ENCODE measurements at regions not wholly inside any gene's neighbourhood (a gene's known extent, or its start where the extent isn't known, plus 50 kb on each side); places are given as distances from the start of the nearest gene placed in this dataset.

DNA sequence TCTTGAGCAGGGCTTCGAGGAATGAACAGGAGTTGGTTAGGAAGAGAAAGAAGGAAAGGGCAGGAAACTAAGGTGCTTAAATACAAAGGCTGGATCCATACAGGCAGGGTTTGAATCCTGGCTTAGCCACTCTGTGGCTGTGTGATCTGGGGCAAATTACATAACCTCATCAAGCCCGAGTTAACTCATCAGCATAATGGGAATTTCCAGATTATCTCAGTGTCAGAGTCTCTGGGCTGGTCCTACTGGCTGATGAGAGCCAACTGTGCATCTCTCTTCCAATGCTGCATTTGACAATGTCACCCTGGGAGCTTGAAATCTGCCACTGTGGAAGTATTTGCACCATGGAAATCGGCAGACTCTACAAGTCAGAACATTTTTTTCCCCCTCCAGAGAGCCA lies 83.8 kb upstream of the SLC6A6 start:
- Mint-ChIP-seq H3K27me3 (peaks cover 9% of the 10 kb centered on the region), H3K4me3 (no peak overlapping the region), H3K4me1 (ENCODE audit: unreplicated experiment) (peaks cover 29% of the 10 kb centered on the region), H3K36me3 (no peaks in the 10 kb centered on the region), H3K27ac (no peak overlapping the region), H3K9me3 (peaks cover 9% of the 10 kb centered on the region)
- DNase-seq (ENCODE audit: extremely low spot score, unreplicated experiment), result no peak
- TF ChIP-seq, protein P1, sequence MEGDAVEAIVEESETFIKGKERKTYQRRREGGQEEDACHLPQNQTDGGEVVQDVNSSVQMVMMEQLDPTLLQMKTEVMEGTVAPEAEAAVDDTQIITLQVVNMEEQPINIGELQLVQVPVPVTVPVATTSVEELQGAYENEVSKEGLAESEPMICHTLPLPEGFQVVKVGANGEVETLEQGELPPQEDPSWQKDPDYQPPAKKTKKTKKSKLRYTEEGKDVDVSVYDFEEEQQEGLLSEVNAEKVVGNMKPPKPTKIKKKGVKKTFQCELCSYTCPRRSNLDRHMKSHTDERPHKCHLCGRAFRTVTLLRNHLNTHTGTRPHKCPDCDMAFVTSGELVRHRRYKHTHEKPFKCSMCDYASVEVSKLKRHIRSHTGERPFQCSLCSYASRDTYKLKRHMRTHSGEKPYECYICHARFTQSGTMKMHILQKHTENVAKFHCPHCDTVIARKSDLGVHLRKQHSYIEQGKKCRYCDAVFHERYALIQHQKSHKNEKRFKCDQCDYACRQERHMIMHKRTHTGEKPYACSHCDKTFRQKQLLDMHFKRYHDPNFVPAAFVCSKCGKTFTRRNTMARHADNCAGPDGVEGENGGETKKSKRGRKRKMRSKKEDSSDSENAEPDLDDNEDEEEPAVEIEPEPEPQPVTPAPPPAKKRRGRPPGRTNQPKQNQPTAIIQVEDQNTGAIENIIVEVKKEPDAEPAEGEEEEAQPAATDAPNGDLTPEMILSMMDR (conservative IDR thresholded peaks at IDR 0.05), result no peak

DNA sequence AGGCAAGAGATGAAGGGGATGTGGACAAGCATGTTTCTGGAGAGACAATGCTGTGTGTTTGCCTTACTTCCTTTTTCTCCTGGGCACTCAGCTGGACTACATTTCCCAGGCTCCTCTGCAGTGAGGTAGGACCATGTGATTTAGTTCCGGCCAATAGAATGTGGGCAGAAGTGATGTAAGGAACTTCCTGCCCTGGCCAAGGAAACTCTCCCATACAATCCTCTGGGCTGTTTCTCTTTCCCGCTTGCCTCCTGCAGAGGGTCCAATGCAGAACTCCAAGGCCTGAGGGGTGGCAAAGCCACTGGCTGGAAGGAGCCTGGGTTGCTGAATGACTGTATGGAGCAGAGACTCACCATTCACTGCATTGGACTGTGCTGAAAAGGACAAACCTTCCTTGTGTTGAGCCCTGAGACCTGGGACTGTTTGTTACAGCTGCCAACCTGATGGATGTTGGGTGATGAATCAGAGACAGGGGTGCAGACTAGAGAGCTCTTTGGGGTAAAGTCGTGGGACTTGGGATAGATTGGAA lies 82.7 kb upstream of the SLC6A6 start:
- no peak for DNase-seq (ENCODE audit: extremely low spot score, unreplicated experiment)
- peak overlapping the region; percentile 76 for H3K4me3 Mint-ChIP-seq

DNA sequence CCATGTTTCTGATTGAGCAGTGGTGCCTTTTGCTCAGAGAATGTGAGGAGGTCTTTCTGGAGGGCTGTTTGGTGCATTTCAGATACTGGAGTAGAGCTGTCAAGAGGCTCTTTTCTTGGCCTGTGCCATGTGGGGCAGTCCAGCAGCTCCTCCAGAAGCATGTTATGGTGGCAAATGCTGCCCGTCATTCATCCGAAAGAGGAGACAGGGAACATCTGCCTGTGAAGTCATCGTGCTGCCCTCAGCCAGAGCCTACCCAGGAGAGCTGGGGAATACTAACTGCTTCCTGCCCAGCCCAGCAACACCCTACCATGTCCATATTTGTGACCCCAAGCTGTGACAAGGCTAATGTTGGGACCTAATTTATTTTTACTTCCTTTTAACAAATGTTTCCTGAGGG lies 82.2 kb upstream of the SLC6A6 start:
- DNase-seq (ENCODE audit: extremely low spot score, unreplicated experiment), result no peak
- peak overlapping the region; percentile 70 for H3K27ac Mint-ChIP-seq
- H3K9me3 Mint-ChIP-seq, result peaks cover 9% of the 10 kb centered on the region
- H3K4me1 Mint-ChIP-seq (ENCODE audit: unreplicated experiment), result peaks cover 35% of the 10 kb centered on the region
- peaks cover 4% of the 10 kb centered on the region for H3K27me3 Mint-ChIP-seq
- TF ChIP-seq, protein P1 (conservative IDR thresholded peaks at IDR 0.05), result no peak
- no peaks in the 10 kb centered on the region for H3K36me3 Mint-ChIP-seq
- peak overlapping the region; percentile 76 for H3K4me3 Mint-ChIP-seq

More for the DNA sequence above, 82.7 kb upstream of the SLC6A6 start:
- Mint-ChIP-seq H3K9me3 (peaks cover 9% of the 10 kb centered on the region), H3K27me3 (peaks cover 4% of the 10 kb centered on the region), H3K4me1 (ENCODE audit: unreplicated experiment) (peaks cover 31% of the 10 kb centered on the region), H3K36me3 (no peaks in the 10 kb centered on the region), H3K27ac (peak overlapping the region; percentile 70)
- TF ChIP-seq, protein P1 (conservative IDR thresholded peaks at IDR 0.05), result no peak

DNA sequence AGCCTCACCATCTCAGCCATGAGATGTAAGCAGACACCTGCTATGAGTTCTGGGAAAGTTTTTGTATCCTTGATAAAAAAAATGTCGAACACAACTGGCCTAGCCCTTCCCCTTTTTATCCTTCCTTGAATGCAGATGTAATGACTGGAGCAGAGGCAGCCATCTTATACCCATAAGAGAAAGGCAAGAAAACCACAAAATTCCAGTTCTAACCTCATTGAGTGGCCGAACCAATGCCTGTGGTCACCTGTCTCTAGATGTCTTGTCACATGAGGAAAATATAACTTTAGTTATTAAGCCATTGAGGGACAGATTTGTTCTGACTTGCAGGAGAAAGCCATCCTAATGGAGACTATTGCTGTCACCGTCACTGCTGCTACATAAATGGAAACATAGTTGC lies 80.4 kb upstream of the SLC6A6 start:
- Mint-ChIP-seq H3K36me3 (no peaks in the 10 kb centered on the region), H3K27me3 (no peaks in the 10 kb centered on the region), H3K4me3 (no peak overlapping the region), H3K27ac (no peak overlapping the region), H3K4me1 (ENCODE audit: unreplicated experiment) (peaks cover 38% of the 10 kb centered on the region), H3K9me3 (peaks cover 9% of the 10 kb centered on the region)
- DNase-seq (ENCODE audit: extremely low spot score, unreplicated experiment), result no peak
- TF ChIP-seq, protein P1 (conservative IDR thresholded peaks at IDR 0.05), result no peak

DNA sequence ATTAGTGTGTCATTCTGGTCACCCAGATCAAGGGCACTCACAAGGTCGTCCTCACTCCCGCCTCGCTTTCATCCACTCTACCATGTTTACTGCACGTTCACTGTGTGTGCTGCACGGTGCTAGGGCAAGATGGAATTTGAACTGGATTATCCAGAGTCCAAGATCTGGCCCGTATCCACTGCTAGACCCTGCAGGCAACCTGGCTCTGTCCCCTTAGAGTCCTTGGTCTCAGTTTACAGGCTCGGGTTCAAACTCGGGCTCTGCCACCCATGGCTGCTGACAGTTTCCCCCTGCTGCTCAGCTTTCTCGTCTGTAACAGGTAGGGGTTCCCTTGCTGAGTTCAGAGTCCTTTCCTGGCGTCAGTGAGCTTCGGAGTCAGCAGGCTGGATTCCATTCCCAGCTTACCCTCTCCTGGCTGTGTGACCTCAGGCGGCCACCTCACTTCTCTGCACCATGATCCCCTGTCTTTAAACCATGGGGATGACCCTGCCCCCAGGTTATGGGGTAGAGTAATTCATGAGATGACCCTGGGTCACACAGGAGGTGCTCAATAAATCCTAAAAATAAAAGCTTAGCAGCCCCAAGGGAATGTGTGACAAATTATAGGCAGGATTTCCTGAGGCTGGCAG lies 79.6 kb upstream of the SLC6A6 start:
- peaks cover 38% of the 10 kb centered on the region for H3K4me1 Mint-ChIP-seq (ENCODE audit: unreplicated experiment)
- no peaks in the 10 kb centered on the region for H3K27me3 Mint-ChIP-seq
- H3K4me3 Mint-ChIP-seq, result no peak overlapping the region
- no peak for DNase-seq (ENCODE audit: extremely low spot score, unreplicated experiment)
- H3K9me3 Mint-ChIP-seq, result peaks cover 9% of the 10 kb centered on the region
- no peak overlapping the region for H3K27ac Mint-ChIP-seq
- H3K36me3 Mint-ChIP-seq, result no peaks in the 10 kb centered on the region
- TF ChIP-seq, protein P1 (conservative IDR thresholded peaks at IDR 0.05), result no peak

All from type B pancreatic cell (in vitro differentiated cells).